Endothelial cell of umbilical vein (primary cell): ENCODE measurements at regions not wholly inside any gene's neighbourhood (a gene's known extent, or its start where the extent isn't known, plus 50 kb on each side); places are given as distances from the start of the nearest gene placed in this dataset.

ENCODE experiments used
- EZH2 ChIP-seq: IDR thresholded peaks from 2 replicates; pipeline ENCODE4 v1.6.1; 2012; ENCODE audit warnings: borderline replicate concordance, low read depth, mild to moderate bottlenecking, moderate library complexity, low read length, inconsistent platforms; ENCODE audit not compliant: severe bottlenecking
- FOS ChIP-seq: IDR thresholded peaks from 2 replicates; pipeline ENCODE4 v1.6.1; 2011; ENCODE audit warnings: mild to moderate bottlenecking, low read length, moderate library complexity, borderline replicate concordance; ENCODE audit not compliant: insufficient read depth
- JUN ChIP-seq: IDR thresholded peaks from 2 replicates; pipeline ENCODE4 v1.6.1; 2011; ENCODE audit warnings: borderline replicate concordance, low read depth; ENCODE audit not compliant: insufficient read length, insufficient read depth
- MAX ChIP-seq: IDR thresholded peaks from 2 replicates; pipeline ENCODE4 v1.6.1; 2011; ENCODE audit not compliant: insufficient read depth, insufficient read length
- MYC ChIP-seq: IDR thresholded peaks from one replicate; pipeline ENCODE4 v1.6.1; 2011; ENCODE audit warnings: mild to moderate bottlenecking, low read depth, low read length
- POLR2A ChIP-seq: IDR thresholded peaks from 2 replicates; pipeline ENCODE4 v1.6.1; 2012; ENCODE audit warnings: low read depth, mild to moderate bottlenecking, control low read depth, low read length
- POLR2AphosphoS5 ChIP-seq: IDR thresholded peaks from 2 replicates; pipeline ENCODE4 v1.6.1; 2012; ENCODE audit warnings: low read depth, mild to moderate bottlenecking, control low read depth, low read length, moderate library complexity; ENCODE audit not compliant: insufficient read depth
- TF ChIP-seq, protein P1 (sequence below), 2 donors: IDR thresholded peaks; 1 replicate in 1 of 2; 2 replicates in 1 of 2; pipeline ENCODE4 v1.5.1; 2011; ENCODE audit warnings: low read length in 2 of 2, mild to moderate bottlenecking in 2 of 2, moderate library complexity in 2 of 2, control low read depth in 1 of 2, inconsistent platforms in 1 of 2, low read depth in 1 of 2; ENCODE audit not compliant: insufficient read depth in 1 of 2; ENCODE audit errors: extremely low read depth in 1 of 2

DNA sequence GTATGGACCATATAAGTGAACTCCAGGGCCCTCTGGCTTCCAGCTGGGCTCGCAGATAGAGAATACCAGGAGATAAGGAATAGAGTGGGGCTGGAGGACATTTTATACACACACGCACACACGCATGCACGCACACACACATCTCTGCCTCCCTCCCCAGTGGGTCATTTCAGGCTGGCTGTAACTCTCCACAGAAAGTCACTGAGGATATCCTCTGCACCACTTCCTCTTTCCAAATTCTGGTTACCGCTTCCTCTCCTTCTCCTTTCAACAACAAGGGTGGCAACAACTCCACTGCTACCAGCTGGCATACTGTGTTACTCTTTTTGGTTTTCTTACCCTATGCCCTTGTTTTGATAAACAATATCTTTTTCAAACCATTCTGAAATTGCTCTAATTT lies 280.2 kb downstream of the COL12A1 start:
- TF ChIP-seq, protein P1, sequence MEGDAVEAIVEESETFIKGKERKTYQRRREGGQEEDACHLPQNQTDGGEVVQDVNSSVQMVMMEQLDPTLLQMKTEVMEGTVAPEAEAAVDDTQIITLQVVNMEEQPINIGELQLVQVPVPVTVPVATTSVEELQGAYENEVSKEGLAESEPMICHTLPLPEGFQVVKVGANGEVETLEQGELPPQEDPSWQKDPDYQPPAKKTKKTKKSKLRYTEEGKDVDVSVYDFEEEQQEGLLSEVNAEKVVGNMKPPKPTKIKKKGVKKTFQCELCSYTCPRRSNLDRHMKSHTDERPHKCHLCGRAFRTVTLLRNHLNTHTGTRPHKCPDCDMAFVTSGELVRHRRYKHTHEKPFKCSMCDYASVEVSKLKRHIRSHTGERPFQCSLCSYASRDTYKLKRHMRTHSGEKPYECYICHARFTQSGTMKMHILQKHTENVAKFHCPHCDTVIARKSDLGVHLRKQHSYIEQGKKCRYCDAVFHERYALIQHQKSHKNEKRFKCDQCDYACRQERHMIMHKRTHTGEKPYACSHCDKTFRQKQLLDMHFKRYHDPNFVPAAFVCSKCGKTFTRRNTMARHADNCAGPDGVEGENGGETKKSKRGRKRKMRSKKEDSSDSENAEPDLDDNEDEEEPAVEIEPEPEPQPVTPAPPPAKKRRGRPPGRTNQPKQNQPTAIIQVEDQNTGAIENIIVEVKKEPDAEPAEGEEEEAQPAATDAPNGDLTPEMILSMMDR (IDR thresholded peaks at IDR 0.05; ENCODE audit: extremely low read depth in 1 of 2, insufficient read depth in 1 of 2, low read depth in 1 of 2, low read length in 2 of 2) = no peak
- TF ChIP-seq POLR2A = no peak
- TF ChIP-seq POLR2AphosphoS5 = no peak
- no peak for TF ChIP-seq MYC
- TF ChIP-seq MAX = no peak
- TF ChIP-seq FOS = no peak
- TF ChIP-seq EZH2 = no peak
- no peak for TF ChIP-seq JUN
